COLO668 (cell line): ENCODE measurements at regions not wholly inside any gene's neighbourhood (a gene's known extent, or its start where the extent isn't known, plus 50 kb on each side); places are given as distances from the start of the nearest gene placed in this dataset.
"Not testable (repeated sequence)": the region's sequence is repeated elsewhere in the genome, so short reads cannot be mapped to it uniquely, and the experiment has no call there.

Source experiments
- DNase-seq: peaks from one replicate; lab custom pipeline; 2025; ENCODE audit not compliant: unreplicated experiment; lab: John Stamatoyannopoulos, UW

DNA sequence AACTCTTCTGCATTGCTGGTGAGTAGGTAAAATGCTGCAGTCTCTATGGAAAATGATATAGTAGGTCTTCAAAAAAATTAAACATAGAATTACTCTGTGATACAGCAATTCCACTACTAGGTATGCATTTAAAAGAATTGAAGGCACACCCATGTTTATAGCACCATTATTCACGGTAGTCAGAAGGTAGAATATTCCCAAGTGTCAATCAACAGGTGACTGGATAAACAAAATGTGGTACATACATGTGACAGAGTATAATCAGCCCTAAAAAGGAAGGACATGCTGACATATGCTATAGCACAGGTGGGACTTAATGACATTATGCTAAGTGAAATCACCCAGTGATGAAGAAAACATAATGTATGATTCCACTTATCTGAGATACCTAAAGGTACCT is 123.3 kb downstream of the CCER1 start:
- no peak for DNase-seq

DNA sequence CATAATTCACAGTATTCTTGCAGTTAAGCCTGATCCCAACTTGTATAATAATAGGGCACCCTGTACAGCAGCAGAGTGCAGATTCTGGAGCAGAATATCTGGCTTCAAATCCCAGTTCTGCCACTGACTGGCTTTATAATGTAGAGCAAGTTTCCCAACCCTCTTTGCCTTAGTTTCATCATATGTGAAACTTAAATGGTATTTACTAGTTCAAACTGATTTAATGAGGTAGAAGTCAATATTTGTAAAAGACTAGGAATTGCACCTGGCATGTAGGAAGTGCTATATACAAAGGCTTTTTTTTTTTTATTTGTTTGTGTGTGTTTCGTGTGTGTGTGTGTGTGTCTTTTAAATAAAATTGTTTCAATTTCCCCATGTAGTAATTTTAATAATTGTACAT is 125.9 kb downstream of the CCER1 start:
- DNase-seq = no peak

GRCh38 chr12:90828621-90829020 is 126.4 kb downstream of the CCER1 start:
- DNase-seq = no peak

GRCh38 chr12:90827567-90827966 is 127.4 kb downstream of the CCER1 start:
- no peak for DNase-seq

- no peak for DNase-seq
These were observed 128.9 kb downstream of the CCER1 start for GRCh38 chr12:90826036-90826435.

GRCh38 chr12:90823859-90824258 is 131.1 kb downstream of the CCER1 start:
- DNase-seq = no peak

GRCh38 chr12:90819709-90820108 is 135.3 kb downstream of the CCER1 start:
- DNase-seq = no peak

GRCh38 chr12:90816353-90817089 is 138.5 kb downstream of the CCER1 start:
- no peak for DNase-seq

DNA sequence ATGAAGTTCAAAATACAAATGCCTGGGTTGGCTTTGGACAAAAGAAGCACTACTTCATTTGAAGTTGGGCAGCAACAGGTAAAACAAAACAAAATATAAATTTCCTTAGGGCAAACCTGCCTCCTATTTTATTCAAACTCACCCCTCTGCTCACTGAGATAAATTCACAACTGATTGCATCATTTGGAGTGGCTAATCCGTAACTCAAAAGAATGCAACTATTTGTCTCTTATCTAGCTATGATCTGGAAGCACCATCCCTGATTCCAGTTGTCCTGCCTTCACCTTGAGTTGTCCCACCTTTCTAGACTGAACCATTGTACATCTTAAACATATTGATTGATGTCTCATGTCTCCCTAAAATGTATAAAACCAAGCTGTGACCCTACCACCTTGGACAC is 145.0 kb downstream of the CCER1 start:
- no peak for DNase-seq

DNA sequence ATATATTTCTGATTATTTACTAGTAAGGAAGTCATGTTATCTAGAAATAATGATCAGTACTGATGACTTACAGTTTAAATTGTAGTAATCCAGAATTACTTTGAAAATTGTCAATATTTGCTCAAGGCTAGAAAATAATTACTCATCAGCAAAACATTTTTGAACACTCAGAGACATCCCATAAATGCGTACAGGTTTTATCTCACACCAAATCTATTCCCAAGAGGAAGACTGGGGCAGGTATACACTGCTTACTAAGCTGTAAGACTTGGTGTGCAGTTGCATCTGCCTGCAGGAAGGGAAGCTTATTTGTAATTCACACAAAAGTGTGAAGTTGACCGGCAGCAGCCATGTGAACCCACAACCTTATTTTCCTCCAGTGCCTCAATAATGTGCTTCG is 146.4 kb downstream of the CCER1 start:
- no peak for DNase-seq

GRCh38 chr12:90802727-90803126 is 152.2 kb downstream of the CCER1 start:
- DNase-seq = no peak

GRCh38 chr12:90801776-90802175 is 153.2 kb downstream of the CCER1 start:
- DNase-seq = no peak

- DNase-seq = no peak
These were observed 160.8 kb downstream of the CCER1 start for GRCh38 chr12:90794212-90794611.

DNA sequence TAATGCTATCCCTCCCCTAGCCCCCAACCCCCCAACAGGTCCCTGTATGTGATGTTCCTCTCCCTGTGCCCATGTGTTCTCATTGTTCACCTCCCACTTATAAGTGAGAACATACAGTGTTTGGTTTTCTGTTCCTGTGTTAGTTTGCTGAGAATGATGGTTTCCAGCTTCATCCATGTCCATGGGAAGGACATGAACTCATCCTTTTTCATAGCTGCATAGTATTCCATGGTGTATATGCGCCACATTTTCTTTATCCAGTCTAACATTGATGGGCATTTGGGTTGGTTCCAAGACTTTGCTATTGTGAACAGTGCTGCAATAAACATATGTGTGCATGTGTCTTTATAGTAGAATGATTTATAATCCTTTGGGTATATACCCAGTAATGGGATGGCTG is 162.3 kb downstream of the CCER1 start:
- DNase-seq = not testable (repeated sequence)

- DNase-seq = no peak
These were observed 163.5 kb downstream of the CCER1 start for GRCh38 chr12:90791445-90791844.

GRCh38 chr12:90790747-90791146 is 164.2 kb downstream of the CCER1 start:
- DNase-seq = no peak

- DNase-seq = no peak
These were observed 181.5 kb downstream of the CCER1 start for GRCh38 chr12:90773491-90773890.

DNA sequence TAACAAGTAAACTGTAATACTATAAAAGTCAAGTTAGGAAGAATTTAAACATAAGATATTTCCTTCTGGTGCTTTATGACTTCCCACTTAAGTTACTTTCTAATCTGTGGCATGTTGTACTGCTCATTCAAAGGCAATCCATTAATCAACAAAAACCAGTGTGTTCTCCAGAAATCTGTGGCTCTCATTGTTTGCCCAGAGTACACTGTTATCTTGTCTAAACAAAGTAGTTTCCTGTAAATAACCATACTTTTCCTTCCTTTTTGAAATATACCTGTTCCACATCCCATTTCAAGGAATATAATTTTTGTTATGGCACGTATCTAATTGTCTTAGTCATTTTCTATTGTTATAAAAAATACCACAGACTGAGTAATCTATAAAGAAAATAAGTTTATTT is 184.1 kb downstream of the CCER1 start:
- no peak for DNase-seq

GRCh38 chr12:90757957-90758356 is 197.0 kb downstream of the CCER1 start:
- no peak for DNase-seq

- DNase-seq = no peak
These were observed 209.8 kb downstream of the CCER1 start for GRCh38 chr12:90745211-90745610.

DNA sequence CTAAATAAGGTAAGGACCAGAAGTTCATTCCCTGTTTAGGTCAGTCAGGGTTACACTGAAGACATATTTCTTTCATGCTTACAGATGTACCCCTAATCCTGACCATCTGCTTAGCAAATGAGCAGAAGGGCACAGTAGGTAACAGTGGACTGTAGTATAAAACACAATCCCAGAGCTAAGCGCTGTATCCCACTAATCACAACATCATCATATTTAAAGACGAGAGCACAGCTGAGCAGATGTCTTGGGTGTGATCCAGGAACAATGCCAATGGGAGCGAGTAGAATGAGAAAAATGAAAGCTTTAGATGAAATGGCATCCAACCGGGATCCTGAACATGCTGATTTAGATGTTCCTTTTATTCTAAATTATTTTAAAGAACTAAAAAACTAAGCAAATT is 213.4 kb downstream of the CCER1 start:
- no peak for DNase-seq

DNA sequence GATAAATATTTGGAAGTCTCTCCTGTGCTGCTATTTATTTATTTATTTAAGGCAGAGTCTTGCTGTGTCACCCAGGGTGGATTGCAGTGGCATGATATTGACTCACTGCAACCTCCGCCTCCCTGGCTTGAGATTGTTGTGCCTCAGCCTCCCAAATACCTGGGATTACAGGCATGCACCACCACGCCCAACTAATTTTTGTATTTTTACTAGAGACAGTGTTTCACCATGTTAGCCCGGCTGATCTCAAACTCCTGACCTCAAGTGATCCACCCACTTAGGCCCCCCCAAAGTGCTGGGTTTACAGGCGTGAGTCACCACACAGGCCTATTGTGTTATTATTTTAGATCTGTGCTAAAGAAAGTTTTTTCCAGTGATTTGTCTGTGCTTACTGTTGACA is 225.2 kb downstream of the CCER1 start:
- no peak for DNase-seq

GRCh38 chr12:90712671-90713070 is 242.3 kb downstream of the CCER1 start:
- DNase-seq = no peak
